T-helper 1 cell treated with Interleukin-12 subunit alpha and Interleukin-12 subunit beta and Interleukin-4 antibody, amounts not matched to agents 30 μg/mL and 1 μg/mL, for 36 hours (primary cell): ENCODE measurements at regions not wholly inside any gene's neighbourhood (a gene's known extent, or its start where the extent isn't known, plus 50 kb on each side); places are given as distances from the start of the nearest gene placed in this dataset.
A peak's percentile ranks its signal among the peaks of the same experiment; 100 is the strongest.
"Not testable (repeated sequence)": the region's sequence is repeated elsewhere in the genome, so short reads cannot be mapped to it uniquely, and the experiment has no call there.

ENCODE experiments used
- H3K27ac Mint-ChIP-seq: one replicate; pipeline ENCODE4 v1.8.0; 2021; ENCODE audit warnings: mild to moderate bottlenecking, mixed read lengths
- H3K27me3 Mint-ChIP-seq: one replicate; pipeline ENCODE4 v1.8.0; 2021; ENCODE audit warnings: low read depth, mixed read lengths
- H3K36me3 Mint-ChIP-seq: one replicate; pipeline ENCODE4 v1.8.0; 2021; ENCODE audit warnings: low read depth, mixed read lengths
- H3K4me1 Mint-ChIP-seq: one replicate; pipeline ENCODE4 v1.8.0; 2021; ENCODE audit warnings: low read depth, mixed read lengths
- H3K4me3 Mint-ChIP-seq: one replicate; pipeline ENCODE4 v1.8.0; 2021; ENCODE audit warnings: mild to moderate bottlenecking, moderate library complexity, mixed read lengths
- H3K9me3 Mint-ChIP-seq: one replicate; pipeline ENCODE4 v1.8.0; 2021; ENCODE audit warnings: mixed read lengths

DNA sequence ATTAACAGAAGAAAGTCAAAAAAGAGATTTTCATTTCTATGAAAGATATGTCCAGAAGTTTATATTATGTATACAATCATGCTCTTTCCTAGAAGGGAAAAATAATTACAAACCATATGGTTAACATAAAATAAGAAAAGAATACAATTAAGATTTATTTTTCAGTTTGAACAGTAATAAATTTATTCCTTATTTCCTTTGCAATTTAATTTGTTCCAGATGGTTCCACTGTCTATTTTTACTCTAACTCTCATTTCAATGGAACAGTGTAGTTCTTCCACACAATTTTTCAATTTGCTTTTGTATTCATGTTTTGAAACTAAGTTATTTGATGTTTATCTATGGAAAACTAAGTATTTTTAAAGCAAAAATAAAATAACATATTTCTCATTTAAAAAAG lies 1026.3 kb downstream of the TAF11L14 start:
- H3K27me3 Mint-ChIP-seq: no peaks in the 10 kb centered on the region
- H3K4me1 Mint-ChIP-seq: no peaks in the 10 kb centered on the region
- no peak overlapping the region for H3K4me3 Mint-ChIP-seq
- no peak overlapping the region for H3K27ac Mint-ChIP-seq
- no peaks in the 10 kb centered on the region for H3K36me3 Mint-ChIP-seq
- H3K9me3 Mint-ChIP-seq: no peaks in the 10 kb centered on the region

DNA sequence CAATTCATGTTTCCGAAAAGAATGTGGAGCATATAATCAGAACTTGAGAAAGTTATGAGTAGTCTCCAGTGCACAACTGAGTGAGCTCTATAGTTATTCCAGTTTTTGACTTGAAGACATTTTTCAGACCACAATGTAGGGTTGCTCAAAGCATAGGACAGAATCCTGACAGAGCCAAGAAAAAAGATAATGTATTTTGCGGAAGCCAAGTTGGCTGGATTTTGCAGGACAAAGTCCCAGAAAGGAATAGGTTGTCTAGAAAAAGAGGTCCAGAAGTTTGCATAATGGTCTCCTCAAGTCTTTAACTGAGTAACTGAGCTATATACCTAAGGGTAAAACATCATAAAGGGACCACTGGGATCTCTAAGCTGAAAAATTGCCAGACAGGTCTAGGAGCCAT lies 1028.0 kb downstream of the TAF11L14 start:
- Mint-ChIP-seq H3K27ac (no peak overlapping the region), H3K9me3 (no peaks in the 10 kb centered on the region), H3K36me3 (no peaks in the 10 kb centered on the region), H3K27me3 (no peaks in the 10 kb centered on the region), H3K4me3 (no peak overlapping the region), H3K4me1 (no peaks in the 10 kb centered on the region)

DNA sequence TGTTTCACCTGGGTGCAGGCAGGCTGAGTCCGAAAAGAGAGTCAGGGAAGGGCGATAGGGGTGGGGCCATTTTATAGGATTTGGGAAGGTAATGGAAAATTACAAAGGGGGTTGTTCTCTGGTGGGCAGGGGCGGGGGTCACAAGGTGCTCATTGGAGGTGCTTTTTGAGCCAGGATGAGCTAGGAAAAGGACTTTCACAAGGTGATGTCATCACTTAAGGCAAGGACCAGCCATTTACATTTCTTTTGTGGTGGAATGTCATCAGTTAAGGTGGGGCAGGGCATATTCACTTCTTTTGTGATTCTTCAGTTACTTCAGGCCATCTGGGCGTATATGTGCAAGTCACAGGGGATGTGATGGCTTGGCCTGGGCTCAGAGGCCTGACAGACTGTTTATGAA lies 1040.0 kb downstream of the TAF11L14 start:
- not testable (repeated sequence) for H3K27me3 Mint-ChIP-seq, H3K4me3 Mint-ChIP-seq, H3K36me3 Mint-ChIP-seq, H3K4me1 Mint-ChIP-seq, H3K27ac Mint-ChIP-seq, H3K9me3 Mint-ChIP-seq

DNA sequence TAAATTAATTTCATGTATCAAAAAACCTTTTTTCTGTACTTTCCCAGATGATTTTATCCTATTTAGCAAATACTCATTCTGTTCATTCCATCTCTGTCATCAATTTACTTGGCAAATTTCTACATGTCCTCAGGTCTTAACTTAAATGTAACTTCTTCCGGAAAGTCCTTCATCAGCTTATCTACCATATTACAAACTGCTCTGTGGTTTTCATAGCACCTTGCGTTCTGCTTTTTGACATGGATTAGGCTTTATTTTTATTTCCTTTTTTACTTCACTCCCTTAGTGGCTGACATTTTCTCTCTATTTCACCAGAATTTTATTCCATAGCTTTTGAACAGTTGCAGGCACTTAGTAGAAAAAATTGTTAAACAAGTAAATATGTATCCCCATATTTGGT lies 1040.8 kb downstream of the TAF11L14 start:
- H3K4me1 Mint-ChIP-seq: no peaks in the 10 kb centered on the region
- H3K27me3 Mint-ChIP-seq: no peaks in the 10 kb centered on the region
- no peaks in the 10 kb centered on the region for H3K36me3 Mint-ChIP-seq
- no peak overlapping the region for H3K4me3 Mint-ChIP-seq
- no peak overlapping the region for H3K27ac Mint-ChIP-seq
- no peaks in the 10 kb centered on the region for H3K9me3 Mint-ChIP-seq

DNA sequence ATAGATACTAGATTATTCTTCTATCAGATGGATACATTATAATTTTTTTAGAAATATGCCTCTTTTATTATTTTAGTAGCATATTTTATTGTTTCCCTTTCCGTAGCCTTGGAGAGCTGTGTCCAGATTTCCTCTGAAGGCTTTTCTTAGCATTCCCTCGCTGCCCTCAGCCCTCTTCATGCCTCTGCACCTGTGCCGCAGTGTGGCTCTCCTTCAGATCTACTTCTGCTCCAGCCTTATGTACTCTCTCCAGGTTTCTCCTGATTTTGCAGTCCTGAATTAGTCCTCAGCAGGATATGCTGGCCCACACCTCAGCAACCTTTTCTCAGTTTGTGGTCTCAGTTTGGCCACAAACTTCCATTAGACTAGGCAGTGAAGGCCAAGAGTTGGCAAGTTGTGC lies 1052.0 kb downstream of the TAF11L14 start:
- Mint-ChIP-seq H3K4me1 (no peaks in the 10 kb centered on the region), H3K9me3 (no peaks in the 10 kb centered on the region), H3K27me3 (no peaks in the 10 kb centered on the region), H3K36me3 (no peaks in the 10 kb centered on the region), H3K4me3 (no peak overlapping the region), H3K27ac (no peak overlapping the region)

DNA sequence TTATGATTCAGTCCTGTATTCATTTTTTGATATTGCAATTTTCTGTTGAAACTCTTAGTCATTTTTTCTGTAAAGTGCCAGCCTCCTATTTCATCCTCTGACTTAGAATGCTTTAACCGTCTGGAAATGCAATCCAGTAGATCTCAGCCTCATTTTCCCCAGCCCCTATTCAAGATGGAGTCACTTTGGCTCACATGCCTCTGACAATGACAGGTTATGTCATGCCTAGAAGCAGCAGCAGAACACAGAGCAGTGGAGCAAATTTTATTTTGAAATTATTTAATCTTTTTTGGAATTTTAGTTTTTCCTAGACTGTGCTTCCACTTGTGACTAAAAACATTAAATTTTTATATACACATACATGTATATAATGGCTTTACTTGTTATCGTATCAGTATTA lies 1053.2 kb downstream of the TAF11L14 start:
- Mint-ChIP-seq H3K27me3 (no peaks in the 10 kb centered on the region), H3K27ac (no peak overlapping the region), H3K4me1 (no peaks in the 10 kb centered on the region), H3K9me3 (no peaks in the 10 kb centered on the region), H3K36me3 (no peaks in the 10 kb centered on the region), H3K4me3 (no peak overlapping the region)

DNA sequence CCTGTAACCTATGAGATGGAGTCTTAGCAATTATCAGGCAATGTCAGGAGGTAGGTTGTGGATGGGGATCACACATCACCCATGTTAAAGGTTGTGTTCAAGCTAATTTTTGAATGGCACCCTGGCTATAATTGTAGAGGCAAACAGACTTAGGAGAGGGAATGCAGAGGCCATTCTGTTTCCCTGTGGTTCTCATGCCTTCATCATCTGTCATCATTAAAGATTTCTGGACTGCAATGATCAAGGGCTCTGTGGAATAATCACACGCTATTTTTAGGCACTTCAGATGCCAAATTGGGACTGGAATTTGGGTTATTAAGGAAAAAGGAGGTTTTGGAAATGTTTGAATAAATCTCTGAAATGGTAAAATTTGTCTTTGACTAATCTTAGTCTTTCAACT lies 1065.4 kb downstream of the TAF11L14 start:
- Mint-ChIP-seq H3K4me1 (peaks cover 13% of the 10 kb centered on the region), H3K27ac (no peak overlapping the region), H3K36me3 (no peaks in the 10 kb centered on the region), H3K27me3 (no peaks in the 10 kb centered on the region), H3K4me3 (no peak overlapping the region), H3K9me3 (no peaks in the 10 kb centered on the region)

DNA sequence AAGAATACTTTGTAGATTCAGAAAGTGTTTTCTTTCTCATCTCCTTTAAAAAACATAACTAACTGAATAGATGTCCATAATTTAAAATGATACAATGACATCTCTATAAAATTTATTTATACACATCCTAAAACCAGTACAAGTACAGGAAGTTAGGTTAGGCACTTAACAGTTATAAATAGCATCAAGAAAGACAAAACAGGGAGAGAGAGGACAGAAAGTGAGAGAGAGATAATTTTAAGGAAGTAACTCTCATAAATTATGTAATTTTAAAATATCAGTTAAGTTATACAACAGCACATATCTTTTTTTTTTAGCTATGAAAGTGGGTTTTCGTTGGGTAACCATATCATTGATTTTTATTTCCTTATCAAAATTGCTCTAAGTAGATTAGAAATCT lies 1068.6 kb downstream of the TAF11L14 start:
- Mint-ChIP-seq H3K27me3 (no peaks in the 10 kb centered on the region), H3K4me1 (peaks cover 13% of the 10 kb centered on the region), H3K27ac (no peak overlapping the region), H3K36me3 (no peaks in the 10 kb centered on the region), H3K9me3 (no peaks in the 10 kb centered on the region), H3K4me3 (no peak overlapping the region)

DNA sequence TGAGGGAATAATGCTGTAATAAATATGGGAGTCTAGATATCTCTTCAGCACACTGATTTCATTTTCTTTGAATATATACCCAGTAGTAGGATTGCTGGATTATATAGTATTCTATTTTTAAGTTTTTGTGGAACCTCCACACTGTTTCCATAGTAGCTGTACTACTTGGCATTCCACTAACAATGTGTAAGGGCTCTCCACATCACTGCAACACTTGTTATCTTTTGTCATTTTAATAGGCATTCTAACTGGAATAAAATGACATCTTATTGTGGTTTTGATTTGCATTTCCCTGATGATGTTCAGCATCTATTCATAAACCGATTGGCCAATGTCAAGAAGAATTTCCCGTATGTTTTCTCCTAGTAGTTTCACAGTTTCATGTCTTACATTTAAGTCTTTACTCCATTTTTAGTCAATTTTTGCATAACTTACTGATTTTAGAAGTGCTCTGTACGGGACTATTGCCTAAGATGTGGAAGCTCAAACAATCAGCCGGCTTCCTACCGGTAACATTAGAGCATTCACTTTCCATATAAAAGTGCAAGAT lies 1078.8 kb downstream of the TAF11L14 start:
- peaks cover 5% of the 10 kb centered on the region for H3K9me3 Mint-ChIP-seq
- no peaks in the 10 kb centered on the region for H3K4me1 Mint-ChIP-seq
- no peaks in the 10 kb centered on the region for H3K36me3 Mint-ChIP-seq
- H3K27me3 Mint-ChIP-seq: no peaks in the 10 kb centered on the region
- no peak overlapping the region for H3K4me3 Mint-ChIP-seq
- H3K27ac Mint-ChIP-seq: no peak overlapping the region

DNA sequence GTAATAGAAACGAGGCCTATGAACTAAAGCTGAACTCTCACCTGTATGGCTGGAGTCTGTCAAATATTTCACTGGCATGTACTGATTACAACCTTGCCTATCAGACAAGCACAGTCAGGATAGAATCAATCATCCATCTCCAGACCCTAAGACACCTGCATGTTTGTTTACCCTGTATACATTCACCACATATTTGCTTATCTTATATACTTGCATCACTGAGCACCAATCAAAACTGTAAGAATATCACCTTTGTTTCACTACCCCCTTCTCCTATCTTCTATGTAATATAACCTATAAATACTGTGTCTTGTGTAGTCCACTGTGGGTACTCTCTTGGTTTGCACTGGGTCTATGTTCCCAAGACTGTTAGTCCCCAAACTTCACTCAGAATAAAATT lies 1085.7 kb downstream of the TAF11L14 start:
- H3K27me3 Mint-ChIP-seq: no peaks in the 10 kb centered on the region
- H3K4me1 Mint-ChIP-seq: peaks cover 3% of the 10 kb centered on the region
- H3K27ac Mint-ChIP-seq: no peak overlapping the region
- no peak overlapping the region for H3K4me3 Mint-ChIP-seq
- no peaks in the 10 kb centered on the region for H3K9me3 Mint-ChIP-seq
- no peaks in the 10 kb centered on the region for H3K36me3 Mint-ChIP-seq

DNA sequence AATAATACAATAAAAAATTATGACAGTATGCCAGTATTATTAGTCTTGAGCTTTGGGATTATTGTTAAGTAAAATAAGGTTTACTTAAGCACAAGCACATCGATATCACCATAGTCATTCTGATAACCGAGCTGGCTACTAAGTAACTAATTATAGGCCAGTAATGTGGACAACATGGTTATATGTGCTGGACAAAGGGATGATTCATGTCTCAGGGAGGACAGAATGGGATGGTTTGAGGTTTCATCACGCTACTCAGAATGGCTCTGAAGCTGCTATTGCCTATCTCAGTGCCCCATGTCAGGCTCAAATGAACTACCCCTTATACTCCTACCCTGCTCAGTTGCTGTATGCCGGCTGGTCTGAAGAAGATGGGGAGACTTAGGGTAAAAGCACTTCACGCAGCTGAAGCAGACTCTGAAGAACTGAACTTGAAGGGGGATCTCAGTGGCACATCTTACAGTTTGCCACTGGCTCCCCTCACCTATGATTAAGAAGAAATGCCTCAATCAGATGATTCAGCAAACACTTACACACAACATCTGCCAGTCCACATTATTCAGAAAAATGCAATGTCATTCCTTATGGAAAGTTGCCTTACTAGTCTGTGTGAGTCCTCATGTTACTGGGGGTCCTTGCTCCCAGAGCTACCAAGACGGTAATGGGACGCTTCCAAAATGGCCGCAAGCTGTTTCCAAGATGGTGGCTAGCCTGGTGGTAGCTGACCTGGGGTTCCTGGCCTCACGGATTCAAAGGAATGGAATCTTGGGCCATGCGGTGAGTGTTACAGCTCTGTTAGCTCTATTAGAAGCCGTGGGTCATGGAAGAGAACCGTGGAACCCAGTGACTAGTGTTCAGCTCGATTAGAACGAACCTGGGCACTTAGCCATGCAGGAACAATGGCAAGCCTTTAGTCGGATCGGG lies 1098.6 kb downstream of the TAF11L14 start:
- H3K4me1 Mint-ChIP-seq: peaks cover 8% of the 10 kb centered on the region
- H3K4me3 Mint-ChIP-seq: no peak overlapping the region
- no peaks in the 10 kb centered on the region for H3K9me3 Mint-ChIP-seq
- no peaks in the 10 kb centered on the region for H3K27me3 Mint-ChIP-seq
- H3K27ac Mint-ChIP-seq: no peak overlapping the region
- peaks cover 22% of the 10 kb centered on the region for H3K36me3 Mint-ChIP-seq

DNA sequence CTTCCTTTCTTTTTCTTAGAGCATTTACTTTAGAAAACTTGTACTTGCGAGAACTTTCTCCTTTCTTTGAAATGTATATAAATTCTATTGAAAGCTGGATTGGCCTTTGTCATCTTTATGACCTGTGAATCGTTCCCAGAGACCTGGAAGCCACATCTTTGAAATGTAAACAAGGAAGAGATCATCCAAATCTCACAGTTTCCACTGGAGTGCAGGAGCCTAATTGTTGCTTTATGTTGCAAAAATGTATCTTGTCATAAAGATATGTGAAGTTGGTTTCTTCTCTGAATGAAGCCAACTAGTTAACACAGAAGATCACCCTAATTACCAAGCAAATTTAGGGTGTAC lies 1101.8 kb downstream of the TAF11L14 start:
- Mint-ChIP-seq H3K27me3 (no peaks in the 10 kb centered on the region), H3K4me1 (peaks cover 25% of the 10 kb centered on the region), H3K27ac (no peak overlapping the region), H3K4me3 (no peak overlapping the region), H3K36me3 (peaks cover 30% of the 10 kb centered on the region), H3K9me3 (no peaks in the 10 kb centered on the region)

DNA sequence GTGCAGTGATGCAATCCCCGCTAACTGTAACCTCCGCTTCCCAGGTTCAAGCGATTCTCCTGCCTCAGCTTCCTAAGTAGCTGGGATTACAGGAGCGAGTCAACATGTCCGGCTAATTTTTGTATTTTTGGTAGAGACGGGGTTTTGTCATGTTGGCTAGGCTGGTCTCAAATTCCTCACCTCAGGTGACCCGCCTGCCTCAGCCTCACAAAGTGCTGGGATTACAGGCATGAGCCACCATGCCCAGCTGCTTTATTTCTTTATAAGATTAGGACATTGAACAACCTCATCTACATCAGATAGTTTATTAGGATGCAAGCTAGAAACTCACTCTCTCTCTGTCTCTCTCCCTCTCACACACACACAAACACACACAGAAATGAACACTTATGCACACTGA lies 1102.5 kb downstream of the TAF11L14 start:
- not testable (repeated sequence) for H3K4me3 Mint-ChIP-seq, H3K9me3 Mint-ChIP-seq, H3K27me3 Mint-ChIP-seq, H3K27ac Mint-ChIP-seq
- Mint-ChIP-seq H3K36me3 (peaks cover 30% of the 10 kb centered on the region), H3K4me1 (peaks cover 28% of the 10 kb centered on the region)

DNA sequence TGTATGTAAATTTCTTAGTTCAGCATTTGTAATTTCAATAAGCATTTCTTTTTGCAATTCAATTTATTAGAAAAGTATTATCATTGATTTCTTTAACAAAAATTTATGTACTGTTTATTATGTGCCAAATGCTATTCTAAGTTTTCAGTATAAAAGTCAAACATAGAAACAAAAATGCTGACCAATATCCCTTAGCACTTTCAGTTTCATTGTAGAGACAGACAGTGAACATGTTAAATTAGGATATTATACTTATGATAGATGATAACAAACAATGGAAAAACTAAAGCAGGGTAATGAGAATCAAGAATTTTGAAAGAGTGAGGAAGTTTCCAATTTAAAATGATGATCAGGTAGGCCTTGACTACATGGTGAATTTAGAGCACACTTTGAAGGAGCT lies 1106.0 kb downstream of the TAF11L14 start:
- Mint-ChIP-seq H3K4me3 (peak overlapping the region; percentile 17), H3K4me1 (peaks cover 48% of the 10 kb centered on the region), H3K36me3 (peaks cover 39% of the 10 kb centered on the region), H3K9me3 (no peaks in the 10 kb centered on the region), H3K27me3 (no peaks in the 10 kb centered on the region), H3K27ac (peak overlapping the region; percentile 4)

DNA sequence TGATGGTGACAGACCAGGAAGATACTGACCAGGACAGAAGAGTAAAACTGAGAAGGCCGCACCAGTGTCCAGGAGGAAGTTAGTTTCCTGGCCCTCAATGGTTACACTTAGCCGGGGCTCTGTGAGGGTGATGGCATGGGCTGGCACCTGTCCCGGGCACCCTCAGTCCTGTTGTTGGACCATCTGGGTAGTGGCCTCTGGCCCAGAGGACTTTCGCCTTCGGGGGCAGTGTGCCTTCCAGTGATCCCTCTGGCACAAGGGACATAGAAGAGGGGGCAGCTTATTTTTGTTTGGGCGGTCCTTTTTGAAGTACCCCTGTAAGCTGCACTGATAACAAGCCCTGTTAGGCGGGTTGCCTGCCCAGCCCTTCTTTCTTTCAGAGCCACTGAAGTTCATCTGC lies 1108.6 kb downstream of the TAF11L14 start:
- H3K27me3 Mint-ChIP-seq: no peaks in the 10 kb centered on the region
- peak overlapping the region; percentile 61 for H3K4me3 Mint-ChIP-seq
- H3K36me3 Mint-ChIP-seq: peaks cover 36% of the 10 kb centered on the region
- peaks cover 53% of the 10 kb centered on the region for H3K4me1 Mint-ChIP-seq
- no peaks in the 10 kb centered on the region for H3K9me3 Mint-ChIP-seq
- H3K27ac Mint-ChIP-seq: no peak overlapping the region
